ENCODE measurements at regions not wholly inside any gene's neighbourhood (a gene's known extent, or its start where the extent isn't known, plus 50 kb on each side); places are given as distances from the start of the nearest gene placed in this dataset.

GRCh38 chrX:118215346-118215745 lies 98.7 kb upstream of the KLHL13 start:
- H3K36me3 ChIP-seq, result no peaks in the 10 kb centered on the region
- H3K4me3 ChIP-seq (ENCODE audit: low read depth, low read length), result no peak overlapping the region
- no peak for DNase-seq
- no peak for TF ChIP-seq CTCF (IDR thresholded peaks at IDR 0.05; ENCODE audit: low read depth, low read length)
- peaks cover 66% of the 10 kb centered on the region for H3K27me3 ChIP-seq (ENCODE audit: insufficient read depth, low read depth, severe bottlenecking)
- no peak overlapping the region for H3K27ac ChIP-seq
- H3K9me3 ChIP-seq (ENCODE audit: severe bottlenecking), result no peaks in the 10 kb centered on the region

GRCh38 chrX:118216087-118216486 lies 99.5 kb upstream of the KLHL13 start:
- no peak overlapping the region for H3K4me3 ChIP-seq (ENCODE audit: low read depth, low read length)
- no peaks in the 10 kb centered on the region for H3K36me3 ChIP-seq
- no peak overlapping the region for H3K27ac ChIP-seq
- no peak for TF ChIP-seq CTCF (IDR thresholded peaks at IDR 0.05; ENCODE audit: low read depth, low read length)
- H3K27me3 ChIP-seq (ENCODE audit: insufficient read depth, low read depth, severe bottlenecking), result peaks cover 61% of the 10 kb centered on the region
- DNase-seq, result no peak
- no peaks in the 10 kb centered on the region for H3K9me3 ChIP-seq (ENCODE audit: severe bottlenecking)

- Histone ChIP-seq H3K27me3 (ENCODE audit: insufficient read depth, low read depth, severe bottlenecking) (peaks cover 62% of the 10 kb centered on the region), H3K9me3 (ENCODE audit: severe bottlenecking) (no peaks in the 10 kb centered on the region)
Measured at GRCh38 chrX:118216509-118216908, 99.9 kb upstream of the KLHL13 start.

GRCh38 chrX:118218079-118218478 lies 101.5 kb upstream of the KLHL13 start:
- no peak for TF ChIP-seq CTCF (IDR thresholded peaks at IDR 0.05; ENCODE audit: low read depth, low read length)
- no peak overlapping the region for H3K27ac ChIP-seq
- no peaks in the 10 kb centered on the region for H3K9me3 ChIP-seq (ENCODE audit: severe bottlenecking)
- no peak for DNase-seq
- no peak overlapping the region for H3K4me3 ChIP-seq (ENCODE audit: low read depth, low read length)
- H3K27me3 ChIP-seq (ENCODE audit: insufficient read depth, low read depth, severe bottlenecking), result peaks cover 53% of the 10 kb centered on the region
- no peaks in the 10 kb centered on the region for H3K36me3 ChIP-seq

More at GRCh38 chrX:118216509-118216908, 99.9 kb upstream of the KLHL13 start:
- Histone ChIP-seq H3K4me3 (ENCODE audit: low read depth, low read length) (no peak overlapping the region), H3K36me3 (no peaks in the 10 kb centered on the region), H3K27ac (no peak overlapping the region)
- no peak for DNase-seq
- no peak for TF ChIP-seq CTCF (IDR thresholded peaks at IDR 0.05; ENCODE audit: low read depth, low read length)

- Histone ChIP-seq H3K36me3 (no peaks in the 10 kb centered on the region), H3K4me3 (ENCODE audit: low read depth, low read length) (no peak overlapping the region), H3K27ac (no peak overlapping the region), H3K27me3 (ENCODE audit: insufficient read depth, low read depth, severe bottlenecking) (peaks cover 52% of the 10 kb centered on the region), H3K9me3 (ENCODE audit: severe bottlenecking) (no peaks in the 10 kb centered on the region)
- TF ChIP-seq CTCF (IDR thresholded peaks at IDR 0.05; ENCODE audit: low read depth, low read length), result no peak
- no peak for DNase-seq
Measured at GRCh38 chrX:118218940-118219339, 102.3 kb upstream of the KLHL13 start.

- Histone ChIP-seq H3K36me3 (no peaks in the 10 kb centered on the region), H3K9me3 (ENCODE audit: severe bottlenecking) (no peaks in the 10 kb centered on the region), H3K4me3 (ENCODE audit: low read depth, low read length) (no peak overlapping the region), H3K27ac (no peak overlapping the region), H3K27me3 (ENCODE audit: insufficient read depth, low read depth, severe bottlenecking) (peaks cover 50% of the 10 kb centered on the region)
- no peak for DNase-seq
- no peak for TF ChIP-seq CTCF (IDR thresholded peaks at IDR 0.05; ENCODE audit: low read depth, low read length)
Measured at GRCh38 chrX:118219866-118220265, 103.3 kb upstream of the KLHL13 start.

Data from WERI-Rb-1 (cell line).